Thyroid gland (tissue), 4 donors: ENCODE measurements at regions not wholly inside any gene's neighbourhood (a gene's known extent, or its start where the extent isn't known, plus 50 kb on each side); places are given as distances from the start of the nearest gene placed in this dataset.

ENCODE experiments used
- POLR2A ChIP-seq, 2 donors: fragments of 450-650 bp; IDR thresholded peaks; one replicate each; pipeline ENCODE4 v1.6.1; 2017; ENCODE audit warnings: antibody characterized with exemption in 2 of 2, mild to moderate bottlenecking in 2 of 2, moderate library complexity in 1 of 2
- TF ChIP-seq, protein P1 (sequence below), 6 experiments: fragments of 200-600 bp in 3 of 6; fragments of 450-650 bp in 3 of 6; sonication (generic) in 3 of 6; IDR thresholded peaks; one replicate each; pipeline ENCODE4 v1.5.1; 2016 to 2019; ENCODE audit warnings: antibody characterized with exemption in 6 of 6, mild to moderate bottlenecking in 2 of 6, inconsistent platforms in 1 of 6, moderate library complexity in 1 of 6

DNA sequence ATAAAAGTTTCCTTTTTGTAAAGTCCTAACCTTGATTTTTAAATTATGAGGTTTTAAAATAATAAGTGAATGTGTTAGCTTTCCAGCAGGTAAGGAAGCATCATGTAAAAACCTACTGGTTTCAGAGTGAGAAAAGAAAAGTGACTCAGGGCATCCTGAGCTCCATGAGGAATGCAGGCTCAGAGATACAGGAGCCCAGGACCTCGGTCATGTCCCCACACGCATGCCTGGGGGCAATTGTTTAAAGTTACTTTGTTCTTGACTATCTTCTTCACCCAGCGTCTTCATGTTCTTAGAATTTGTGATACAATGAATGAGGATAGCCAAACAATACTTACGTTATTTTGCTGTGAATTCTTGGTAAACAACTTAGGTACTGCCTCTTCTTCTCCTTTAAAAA is 117.4 kb upstream of the PLPPR5 start:
- no peak for TF ChIP-seq POLR2A (IDR thresholded peaks at IDR 0.05)
- TF ChIP-seq, protein P1, sequence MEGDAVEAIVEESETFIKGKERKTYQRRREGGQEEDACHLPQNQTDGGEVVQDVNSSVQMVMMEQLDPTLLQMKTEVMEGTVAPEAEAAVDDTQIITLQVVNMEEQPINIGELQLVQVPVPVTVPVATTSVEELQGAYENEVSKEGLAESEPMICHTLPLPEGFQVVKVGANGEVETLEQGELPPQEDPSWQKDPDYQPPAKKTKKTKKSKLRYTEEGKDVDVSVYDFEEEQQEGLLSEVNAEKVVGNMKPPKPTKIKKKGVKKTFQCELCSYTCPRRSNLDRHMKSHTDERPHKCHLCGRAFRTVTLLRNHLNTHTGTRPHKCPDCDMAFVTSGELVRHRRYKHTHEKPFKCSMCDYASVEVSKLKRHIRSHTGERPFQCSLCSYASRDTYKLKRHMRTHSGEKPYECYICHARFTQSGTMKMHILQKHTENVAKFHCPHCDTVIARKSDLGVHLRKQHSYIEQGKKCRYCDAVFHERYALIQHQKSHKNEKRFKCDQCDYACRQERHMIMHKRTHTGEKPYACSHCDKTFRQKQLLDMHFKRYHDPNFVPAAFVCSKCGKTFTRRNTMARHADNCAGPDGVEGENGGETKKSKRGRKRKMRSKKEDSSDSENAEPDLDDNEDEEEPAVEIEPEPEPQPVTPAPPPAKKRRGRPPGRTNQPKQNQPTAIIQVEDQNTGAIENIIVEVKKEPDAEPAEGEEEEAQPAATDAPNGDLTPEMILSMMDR (IDR thresholded peaks at IDR 0.05) = no peak
